Epithelial cell of prostate (primary cell): ENCODE measurements at regions not wholly inside any gene's neighbourhood (a gene's known extent, or its start where the extent isn't known, plus 50 kb on each side); places are given as distances from the start of the nearest gene placed in this dataset.

ENCODE experiments used
- DNase-seq: peaks from one replicate; pipeline ENCODE4 v3.0.0-alpha.2; 2011; ENCODE audit warnings: low read depth, low spot score
- H3K27ac ChIP-seq: fragments of 450-650 bp; 2 replicates; pipeline ENCODE4 v1.5.1; 2017; ENCODE audit warnings: mild to moderate bottlenecking

- no peak overlapping the region for H3K27ac ChIP-seq
- DNase-seq, result no peak
Observed at GRCh38 chr22:47453049-47453448, 690.6 kb downstream of the TBC1D22A start.

GRCh38 chr22:47452184-47452583 lies 689.7 kb downstream of the TBC1D22A start:
- no peak for DNase-seq
- H3K27ac ChIP-seq, result no peak overlapping the region

GRCh38 chr22:47450876-47451475 lies 688.5 kb downstream of the TBC1D22A start:
- no peak for DNase-seq
- no peak overlapping the region for H3K27ac ChIP-seq

- H3K27ac ChIP-seq, result no peak overlapping the region
- DNase-seq, result no peak
Observed at GRCh38 chr22:47449508-47450270, 687.2 kb downstream of the TBC1D22A start.

- no peak overlapping the region for H3K27ac ChIP-seq
- DNase-seq, result no peak
Observed at GRCh38 chr22:47448231-47449223, 686.1 kb downstream of the TBC1D22A start.

- H3K27ac ChIP-seq, result no peak overlapping the region
- DNase-seq, result no peak
Observed at GRCh38 chr22:47446821-47447810, 684.7 kb downstream of the TBC1D22A start.

- no peak overlapping the region for H3K27ac ChIP-seq
- DNase-seq, result no peak
Observed at GRCh38 chr22:47446331-47446730, 683.9 kb downstream of the TBC1D22A start.

GRCh38 chr22:47445716-47446290 lies 683.4 kb downstream of the TBC1D22A start:
- no peak overlapping the region for H3K27ac ChIP-seq
- no peak for DNase-seq

- DNase-seq, result no peak
- no peak overlapping the region for H3K27ac ChIP-seq
Observed at GRCh38 chr22:47445212-47445611, 682.8 kb downstream of the TBC1D22A start.

- no peak for DNase-seq
Observed at GRCh38 chr22:47444746-47445065, 682.3 kb downstream of the TBC1D22A start.

GRCh38 chr22:47443836-47444745 lies 681.6 kb downstream of the TBC1D22A start:
- DNase-seq, result no peak
- H3K27ac ChIP-seq, result no peak overlapping the region

More at GRCh38 chr22:47444746-47445065, 682.3 kb downstream of the TBC1D22A start:
- no peak overlapping the region for H3K27ac ChIP-seq

- H3K27ac ChIP-seq, result no peak overlapping the region
- no peak for DNase-seq
Observed at GRCh38 chr22:47442821-47443220, 680.4 kb downstream of the TBC1D22A start.

- no peak for DNase-seq
- no peak overlapping the region for H3K27ac ChIP-seq
Observed at GRCh38 chr22:47439643-47440265, 677.3 kb downstream of the TBC1D22A start.

GRCh38 chr22:47437636-47438035 lies 675.2 kb downstream of the TBC1D22A start:
- H3K27ac ChIP-seq, result no peak overlapping the region
- no peak for DNase-seq

GRCh38 chr22:47437110-47437509 lies 674.7 kb downstream of the TBC1D22A start:
- no peak for DNase-seq
- H3K27ac ChIP-seq, result no peak overlapping the region

GRCh38 chr22:47435826-47436225 lies 673.4 kb downstream of the TBC1D22A start:
- DNase-seq, result no peak
- H3K27ac ChIP-seq, result no peak overlapping the region

- DNase-seq, result no peak
- no peak overlapping the region for H3K27ac ChIP-seq
Observed at GRCh38 chr22:47435204-47435487, 672.7 kb downstream of the TBC1D22A start.
